IMR-90 (cell line): ENCODE measurements at regions not wholly inside any gene's neighbourhood (a gene's known extent, or its start where the extent isn't known, plus 50 kb on each side); places are given as distances from the start of the nearest gene placed in this dataset.

Source experiments
- ATAC-seq: fragments of 200-7000 bp; cut with Tn5 transposase; 2 replicates; pipeline ENCODE4 v1.9.1; 2020; ENCODE audit warnings: low read depth, mild to moderate bottlenecking, moderate library complexity
- BruUV-seq: library from RNA; stranded (reverse); fragments of 400-500 nt; replicated peaks from 2 replicates; lab custom pipeline; 2021; lab: Mats Ljungman, UMichigan
- CTCF ChIA-PET: fragments of 300-600 bp; formaldehyde crosslinking; extraction: SDS; loops from one replicate; lab custom pipeline; 2021; ENCODE audit warnings: antibody characterized with exemption; lab: Yijun Ruan, JAX
- POLR2A ChIA-PET: fragments of 300-600 bp; sonication (Branson Sonifier 250); formaldehyde crosslinking; loops from one replicate; lab custom pipeline; 2022; ENCODE audit warnings: antibody characterized with exemption; ENCODE audit not compliant: unreplicated experiment; lab: Charles Lee
- DNase-seq: peaks from one replicate; pipeline ENCODE4 v3.0.0; 2013
- H2AFZ ChIP-seq: replicated peaks from 2 replicates; pipeline ENCODE3; 2013; ENCODE audit warnings: low read length, mild to moderate bottlenecking; ENCODE audit not compliant: poor library complexity
- H2AK5ac ChIP-seq: 2 replicates; pipeline ENCODE4 v1.6.1; 2013; ENCODE audit warnings: low read depth, low read length, inconsistent platforms
- H2AK9ac ChIP-seq: replicated peaks from 2 replicates; pipeline ENCODE3; 2013; ENCODE audit warnings: mild to moderate bottlenecking, low read depth, low read length, moderate library complexity; ENCODE audit not compliant: poor library complexity
- H2BK120ac ChIP-seq: 2 replicates; pipeline ENCODE4 v1.6.1; 2013; ENCODE audit warnings: low read depth, low read length, inconsistent platforms
- H2BK15ac ChIP-seq: 3 replicates; pipeline ENCODE4 v1.6.1; 2013; ENCODE audit warnings: low read depth, low read length, inconsistent platforms
- H2BK20ac ChIP-seq: 2 replicates; pipeline ENCODE4 v1.6.1; 2013; ENCODE audit warnings: low read depth, mild to moderate bottlenecking, inconsistent platforms, low read length, moderate library complexity
- H2BK5ac ChIP-seq: 2 replicates; pipeline ENCODE4 v1.6.1; 2013; ENCODE audit warnings: mild to moderate bottlenecking, low read depth, low read length, inconsistent platforms; ENCODE audit not compliant: poor library complexity, severe bottlenecking
- H3K14ac ChIP-seq: replicated peaks from 2 replicates; pipeline ENCODE4 v1.6.1; 2013; ENCODE audit warnings: low read depth, low read length, inconsistent platforms
- H3K18ac ChIP-seq: 2 replicates; pipeline ENCODE4 v1.6.1; 2013; ENCODE audit warnings: low read depth, low read length, control low read depth
- H3K23ac ChIP-seq: 2 replicates; pipeline ENCODE4 v1.6.1; 2013; ENCODE audit warnings: low read depth, low read length, inconsistent platforms
- H3K27ac ChIP-seq: 2 replicates; pipeline ENCODE4 v1.5.1; 2013; ENCODE audit warnings: mild to moderate bottlenecking, control low read depth, low read length; ENCODE audit not compliant: insufficient read depth
- H3K27me3 ChIP-seq: 2 replicates; pipeline ENCODE4 v1.6.1; 2013; ENCODE audit warnings: low read length; ENCODE audit not compliant: control insufficient read depth, insufficient read depth
- H3K36me3 ChIP-seq: 2 replicates; pipeline ENCODE4 v1.6.1; 2013; ENCODE audit warnings: low read length, mixed read lengths; ENCODE audit not compliant: control insufficient read depth, insufficient read depth
- H3K4ac ChIP-seq: 2 replicates; pipeline ENCODE4 v1.6.1; 2013; ENCODE audit warnings: low read depth, low read length, inconsistent platforms
- H3K4me1 ChIP-seq: 2 replicates; pipeline ENCODE4 v1.6.1; 2013; ENCODE audit warnings: low read length, mixed read lengths; ENCODE audit not compliant: control insufficient read depth, insufficient read depth
- H3K4me2 ChIP-seq: 2 replicates; pipeline ENCODE4 v1.6.1; 2013; ENCODE audit warnings: low read depth, mild to moderate bottlenecking, control low read depth, low read length, moderate library complexity
- H3K4me3 ChIP-seq: 2 replicates; pipeline ENCODE4 v1.5.1; 2013; ENCODE audit warnings: low read depth, mild to moderate bottlenecking, control low read depth, low read length, moderate library complexity; ENCODE audit not compliant: insufficient read depth
- H3K56ac ChIP-seq: 2 replicates; pipeline ENCODE4 v1.6.1; 2013; ENCODE audit warnings: low read length, inconsistent platforms; ENCODE audit not compliant: insufficient read depth; ENCODE audit errors: extremely low read depth
- H3K79me1 ChIP-seq, 2 experiments: 2 replicates each; pipeline ENCODE4 v1.6.1; 2013; ENCODE audit warnings: low read length in 2 of 2, inconsistent platforms in 1 of 2, low read depth in 1 of 2
- H3K9ac ChIP-seq: 2 replicates; pipeline ENCODE4 v1.6.1; 2013; ENCODE audit warnings: low read depth, low read length, control low read depth
- H3K9me1 ChIP-seq: 2 replicates; pipeline ENCODE4 v1.6.1; 2013; ENCODE audit warnings: low read length, inconsistent platforms; ENCODE audit not compliant: insufficient read depth
- H3K9me3 ChIP-seq: 2 replicates; pipeline ENCODE4 v1.6.1; 2013; ENCODE audit warnings: low read length; ENCODE audit not compliant: control insufficient read depth, insufficient read depth
- H4K20me1 ChIP-seq: 2 replicates; pipeline ENCODE4 v1.6.1; 2013; ENCODE audit warnings: low read length, inconsistent platforms; ENCODE audit not compliant: insufficient read depth
- H4K5ac ChIP-seq: 2 replicates; pipeline ENCODE4 v1.6.1; 2013; ENCODE audit warnings: mild to moderate bottlenecking, low read depth, low read length, control low read depth
- H4K8ac ChIP-seq, 2 experiments: 2 replicates each; pipeline ENCODE4 v1.6.1; 2013; ENCODE audit warnings: low read depth in 2 of 2, low read length in 2 of 2, control low read depth in 1 of 2, inconsistent platforms in 1 of 2
- H4K91ac ChIP-seq: 2 replicates; pipeline ENCODE4 v1.6.1; 2013; ENCODE audit warnings: low read depth, low read length, inconsistent platforms; ENCODE audit not compliant: insufficient read depth
- CEBPB ChIP-seq: IDR thresholded peaks from 2 replicates; pipeline ENCODE4 v1.6.1; 2012; ENCODE audit warnings: low read depth, low read length, improper control_type of control experiment
- CTCF ChIP-seq: conservative IDR thresholded peaks from 2 replicates; pipeline ENCODE4 v1.5.1; 2012; ENCODE audit warnings: mild to moderate bottlenecking, low read depth, low read length, improper control_type of control experiment
- FOS ChIP-seq: fragments of 150-350 bp; IDR thresholded peaks from 2 replicates; pipeline ENCODE4 v1.6.1; 2016; ENCODE audit warnings: low read depth, low read length
- MXI1 ChIP-seq: IDR thresholded peaks from 2 replicates; pipeline ENCODE4 v1.6.1; 2012; ENCODE audit warnings: low read depth, mild to moderate bottlenecking, low read length, moderate library complexity, borderline replicate concordance
- NFE2L2 ChIP-seq: fragments of 150-350 bp; IDR thresholded peaks from 2 replicates; pipeline ENCODE4 v1.6.1; 2016; ENCODE audit warnings: low read depth, mild to moderate bottlenecking, low read length
- POLR2A ChIP-seq: IDR thresholded peaks from 2 replicates; pipeline ENCODE4 v1.6.1; 2012; ENCODE audit warnings: mild to moderate bottlenecking, low read depth, low read length
- RAD21 ChIP-seq: IDR thresholded peaks from 2 replicates; pipeline ENCODE4 v1.6.1; 2012; ENCODE audit warnings: low read length, improper control_type of control experiment
- RCOR1 ChIP-seq: IDR thresholded peaks from 2 replicates; pipeline ENCODE4 v1.6.1; 2012; ENCODE audit warnings: mild to moderate bottlenecking, low read length, improper control_type of control experiment; ENCODE audit not compliant: insufficient replicate concordance
- RFX5 ChIP-seq: IDR thresholded peaks from 2 replicates; pipeline ENCODE4 v1.8.0; 2012; ENCODE audit warnings: low read depth, mild to moderate bottlenecking, low read length, moderate library complexity
- SMC3 ChIP-seq: fragments of 150-350 bp; IDR thresholded peaks from 2 replicates; pipeline ENCODE4 v1.6.1; 2016; ENCODE audit warnings: low read depth, mild to moderate bottlenecking, antibody characterized with exemption, low read length, moderate library complexity
- USF2 ChIP-seq: fragments of 150-350 bp; IDR thresholded peaks from 2 replicates; pipeline ENCODE4 v1.6.1; 2017; ENCODE audit warnings: mild to moderate bottlenecking, antibody characterized with exemption, low read length, low read depth
- WGBS, 2 experiments: methylation state at CpG; one replicate each; pipeline versions ENCODE4 v1.1.5 to v1.1.7; 2013; ENCODE audit warnings: missing lambda C conversion rate in 2 of 2; ENCODE audit not compliant: insufficient read length in 1 of 2; ENCODE audit errors: extremely low coverage in 2 of 2; 5-methylcytosine and 5-hydroxymethylcytosine counted together
- dilution Hi-C: fragments of 300-500 bp; cut with HindIII; formaldehyde crosslinking; loops from one replicate; pipeline ENCODE4 v1.14.3; 2018; ENCODE audit warnings: low sequenced_read_pairs; ENCODE audit not compliant: unreplicated experiment
- in situ Hi-C: fragments of 300-500 bp; cut with MboI; formaldehyde crosslinking; loops from 3 replicates; pipeline ENCODE4 v1.14.3; 2019; ENCODE audit warnings: low sequenced_read_pairs, inconsistent platforms, mixed read lengths
- intact Hi-C: fragments of 100-400 bp; cut with micrococcal nuclease; formaldehyde crosslinking; loops from 2 replicates; pipeline ENCODE4 v1.10.0; 2022

- H3K36me3 ChIP-seq = no peaks in the 10 kb centered on the region
- H3K4me2 ChIP-seq = no peak overlapping the region
- H3K27ac ChIP-seq = no peak overlapping the region
- no peaks in the 10 kb centered on the region for H3K9me1 ChIP-seq
- H3K14ac ChIP-seq = no peak overlapping the region
- ATAC-seq (no peak), DNase-seq (no peak)
- no peaks in the 10 kb centered on the region for H3K4me1 ChIP-seq
- H3K9ac ChIP-seq = no peak overlapping the region
- H3K4me3 ChIP-seq = no peak overlapping the region
- no peak overlapping the region for H2BK15ac ChIP-seq
- H4K8ac ChIP-seq = no peak overlapping the region
- in situ Hi-C loops = no loop called here
- H2AK5ac ChIP-seq = no peak overlapping the region
- TF ChIP-seq CTCF (no peak), NFE2L2 (no peak), RAD21 (no peak), USF2 (no peak), SMC3 (no peak), RFX5 (no peak), RCOR1 (no peak), POLR2A (no peak), FOS (no peak), MXI1 (no peak), CEBPB (no peak)
- no peak overlapping the region for H2AK9ac ChIP-seq
- H3K56ac ChIP-seq = no peak overlapping the region
- H2BK120ac ChIP-seq = no peak overlapping the region
- ChIA-PET POLR2A (no interaction called here), CTCF (no interaction called here)
- no peak overlapping the region for H3K18ac ChIP-seq
- H3K4ac ChIP-seq = no peak overlapping the region
- no peaks in the 10 kb centered on the region for H3K79me1 ChIP-seq
- dilution Hi-C loops = no loop called here
- H2AFZ ChIP-seq = no peak overlapping the region
- WGBS, 2 experiments = no CpG with 5 or more reads among the region's 3 CpGs
- H3K23ac ChIP-seq = no peak overlapping the region
- no peaks in the 10 kb centered on the region for H4K20me1 ChIP-seq
- no peak overlapping the region for H4K91ac ChIP-seq
- BruUV-seq = no TSS peak
- intact Hi-C loops = no loop called here
- no peak overlapping the region for H2BK5ac ChIP-seq
- no peaks in the 10 kb centered on the region for H3K27me3 ChIP-seq
- no peak overlapping the region for H2BK20ac ChIP-seq
- H4K5ac ChIP-seq = no peak overlapping the region
- H3K9me3 ChIP-seq = peaks cover 28% of the 10 kb centered on the region
Measured at GRCh38 chr18:78378983-78379382, 600.6 kb upstream of the SALL3 start.
